HepG2 (cell line): ENCODE measurements at regions not wholly inside any gene's neighbourhood (a gene's known extent, or its start where the extent isn't known, plus 50 kb on each side); places are given as distances from the start of the nearest gene placed in this dataset.

Experiments
- ASH2L ChIP-seq: fragments of 300-600, 200-600 bp; sonication (generic); IDR thresholded peaks from 2 replicates; pipeline ENCODE4 v1.7.0; 2017; ENCODE audit warnings: low read depth, mild to moderate bottlenecking, moderate library complexity, mixed read lengths, low read length; ENCODE audit not compliant: insufficient read length
- BHLHE40 ChIP-seq: IDR thresholded peaks from 2 replicates; pipeline ENCODE4 v1.6.1; 2011; ENCODE audit warnings: low read length, improper control_type of control experiment
- CTCF ChIP-seq: sonication (generic); formaldehyde crosslinking; IDR thresholded peaks from 2 replicates; pipeline ENCODE4 v1.5.0; 2020; ENCODE audit warnings: mild to moderate bottlenecking, missing genetic modification reagents, moderate library complexity
- FOXM1 ChIP-seq: sonication (generic); formaldehyde crosslinking; IDR thresholded peaks from 2 replicates; pipeline ENCODE4 v1.5.0; 2020; ENCODE audit warnings: missing genetic modification reagents
- RAD21 ChIP-seq: fragments of 450-650 bp; formaldehyde crosslinking; IDR thresholded peaks from 2 replicates; pipeline ENCODE4 v1.5.0; 2020; ENCODE audit warnings: mild to moderate bottlenecking
- ZNF274 ChIP-seq: sonication (generic); formaldehyde crosslinking; IDR thresholded peaks from 2 replicates; pipeline ENCODE4 v1.5.1; 2020; ENCODE audit warnings: mild to moderate bottlenecking, missing genetic modification reagents
- ZNF441 ChIP-seq: sonication (generic); formaldehyde crosslinking; IDR thresholded peaks from 2 replicates; pipeline ENCODE4 v1.7.0; 2021; ENCODE audit warnings: missing genetic modification reagents, borderline replicate concordance
- ZNF670 ChIP-seq: sonication (generic); formaldehyde crosslinking; IDR thresholded peaks from 2 replicates; pipeline ENCODE4 v1.8.0; 2022; ENCODE audit warnings: mild to moderate bottlenecking, missing genetic modification reagents, borderline replicate concordance

GRCh38 chr14:94886931-94887330, 117.0 kb upstream of the GSC start:
- no peak for TF ChIP-seq ZNF441
- no peak for TF ChIP-seq CTCF (CRISPR knock-in tag)
- TF ChIP-seq FOXM1 (CRISPR knock-in tag), result no peak
- TF ChIP-seq BHLHE40, result no peak
- TF ChIP-seq ASH2L, result no peak
- no peak for TF ChIP-seq ZNF670 (CRISPR knock-in tag)
- no peak for TF ChIP-seq RAD21 (CRISPR knock-in tag)
- no peak for TF ChIP-seq ZNF274
